Caki2 (cell line): ENCODE measurements at regions not wholly inside any gene's neighbourhood (a gene's known extent, or its start where the extent isn't known, plus 50 kb on each side); places are given as distances from the start of the nearest gene placed in this dataset.

Experiments used
- DNase-seq: peaks from one replicate; pipeline ENCODE4 v3.0.0-alpha.2; 2015; ENCODE audit warnings: low read depth
- in situ Hi-C: cut with HindIII; loops from 2 replicates; pipeline ENCODE4 v1.10.0; 2016; ENCODE audit warnings: low sequenced_read_pairs, low pct_unique_long_range_greater_than_20kb, mixed read lengths

- in situ Hi-C loops = no loop called here
- DNase-seq = no peak
Observed at GRCh38 chr16:6492742-6493141, 839.9 kb upstream of the RBFOX1 start.

- DNase-seq = no peak
- in situ Hi-C loops = no loop called here
Observed at GRCh38 chr16:6484935-6485334, 847.7 kb upstream of the RBFOX1 start.

GRCh38 chr16:6484081-6484480, 848.6 kb upstream of the RBFOX1 start:
- in situ Hi-C loops = no loop called here

GRCh38 chr16:6483469-6484033, 849.1 kb upstream of the RBFOX1 start:
- in situ Hi-C loops = no loop called here
- no peak for DNase-seq

More at GRCh38 chr16:6484081-6484480, 848.6 kb upstream of the RBFOX1 start:
- DNase-seq = no peak

- DNase-seq = no peak
- in situ Hi-C loops = no loop called here
Observed at GRCh38 chr16:6482696-6483468, 849.8 kb upstream of the RBFOX1 start.

GRCh38 chr16:6481894-6482293, 850.8 kb upstream of the RBFOX1 start:
- DNase-seq = no peak
- in situ Hi-C loops = no loop called here

- no peak for DNase-seq
- in situ Hi-C loops = no loop called here
Observed at GRCh38 chr16:6453742-6454141, 878.9 kb upstream of the RBFOX1 start.

GRCh38 chr16:6447021-6447790, 885.4 kb upstream of the RBFOX1 start:
- DNase-seq = no peak
- in situ Hi-C loops = no loop called here

GRCh38 chr16:6446370-6446769, 886.3 kb upstream of the RBFOX1 start:
- DNase-seq = no peak
- in situ Hi-C loops = no loop called here

- in situ Hi-C loops = no loop called here
- no peak for DNase-seq
Observed at GRCh38 chr16:6439129-6439528, 893.5 kb upstream of the RBFOX1 start.

- DNase-seq = no peak
- in situ Hi-C loops = no loop called here
Observed at GRCh38 chr16:6428861-6429260, 903.8 kb upstream of the RBFOX1 start.

GRCh38 chr16:6427621-6428020, 905.0 kb upstream of the RBFOX1 start:
- in situ Hi-C loops = no loop called here
- no peak for DNase-seq

GRCh38 chr16:6407596-6407995, 925.0 kb upstream of the RBFOX1 start:
- in situ Hi-C loops = no loop called here

GRCh38 chr16:6406028-6406427, 926.6 kb upstream of the RBFOX1 start:
- in situ Hi-C loops = no loop called here
- DNase-seq = no peak

More at GRCh38 chr16:6407596-6407995, 925.0 kb upstream of the RBFOX1 start:
- no peak for DNase-seq

- DNase-seq = no peak
- in situ Hi-C loops = no loop called here
Observed at GRCh38 chr16:6382924-6383459, 949.7 kb upstream of the RBFOX1 start.

- in situ Hi-C loops = no loop called here
- DNase-seq = no peak
Observed at GRCh38 chr16:6381896-6382295, 950.7 kb upstream of the RBFOX1 start.

- in situ Hi-C loops = no loop called here
- DNase-seq = no peak
Observed at GRCh38 chr16:6377956-6378355, 954.7 kb upstream of the RBFOX1 start.

GRCh38 chr16:6375465-6376075, 957.1 kb upstream of the RBFOX1 start:
- no peak for DNase-seq
- in situ Hi-C loops = no loop called here

- in situ Hi-C loops = no loop called here
- no peak for DNase-seq
Observed at GRCh38 chr16:6374821-6375220, 957.8 kb upstream of the RBFOX1 start.
